Esophagus squamous epithelium (tissue), 4 donors: ENCODE measurements at regions not wholly inside any gene's neighbourhood (a gene's known extent, or its start where the extent isn't known, plus 50 kb on each side); places are given as distances from the start of the nearest gene placed in this dataset.

Experiments
- CTCF ChIP-seq, 6 experiments: fragments of 450-650 bp in 4 of 6; fragments of 200-600 bp in 2 of 6; sonication (generic) in 2 of 6; IDR thresholded peaks; one replicate each; pipeline ENCODE4 v1.5.1; 2016 to 2019; ENCODE audit warnings: antibody characterized with exemption in 6 of 6, mild to moderate bottlenecking in 4 of 6, moderate library complexity in 4 of 6
- POLR2A ChIP-seq, 4 donors: fragments of 450-650 bp; IDR thresholded peaks; one replicate each; pipeline ENCODE4 v1.6.1; 2017; ENCODE audit warnings: antibody characterized with exemption in 4 of 4, mild to moderate bottlenecking in 4 of 4, moderate library complexity in 3 of 4

DNA sequence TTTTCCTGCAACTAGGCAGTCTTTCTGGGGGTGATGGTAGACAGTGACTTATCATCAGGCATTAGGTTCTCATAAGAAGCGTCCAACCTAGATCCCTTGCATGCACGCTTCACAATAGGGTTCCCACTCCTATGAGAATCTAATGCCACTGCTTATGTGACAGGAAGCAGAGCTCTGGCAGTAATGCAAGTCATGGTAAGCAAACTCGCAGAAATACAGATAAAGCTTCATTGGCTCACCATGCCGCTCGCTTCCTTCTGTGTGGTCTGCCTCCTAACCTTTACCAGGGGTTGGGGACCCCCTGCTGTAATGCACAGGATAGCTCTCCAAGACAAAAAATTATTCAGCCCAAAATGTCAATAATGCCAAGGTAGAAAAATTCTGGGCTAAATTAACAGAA, 864.2 kb downstream of the TRHDE start:
- TF ChIP-seq CTCF (IDR thresholded peaks at IDR 0.05) (no peak), POLR2A (IDR thresholded peaks at IDR 0.05) (no peak)
